ENCODE measurements at regions not wholly inside any gene's neighbourhood (a gene's known extent, or its start where the extent isn't known, plus 50 kb on each side); places are given as distances from the start of the nearest gene placed in this dataset.

DNA sequence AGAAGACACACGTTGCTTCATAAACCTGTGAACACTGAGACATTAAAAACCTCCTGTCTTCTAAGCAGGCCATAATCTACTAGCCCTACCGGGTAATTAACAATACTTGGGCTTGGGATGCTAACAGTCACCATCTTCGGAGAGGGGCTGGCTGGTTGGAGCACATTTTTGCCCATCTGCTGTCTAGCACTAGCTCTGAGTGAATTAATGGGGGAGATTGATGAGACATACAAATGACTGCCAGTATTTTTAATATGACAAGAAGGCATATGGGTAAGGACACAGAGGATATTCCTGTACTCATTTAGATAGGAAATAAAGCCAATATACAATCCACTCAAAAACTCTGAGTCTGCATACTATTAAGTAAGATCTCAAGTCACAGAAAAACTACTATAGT lies 651.6 kb upstream of the SOX11 start:
- Histone ChIP-seq H3K36me3 (ENCODE audit: insufficient read depth, low read length) (no peaks in the 10 kb centered on the region), H2AFZ (ENCODE audit: low read length) (no peak overlapping the region), H3K27me3 (ENCODE audit: insufficient read depth, low read length) (no peaks in the 10 kb centered on the region), H3K4me3 (ENCODE audit: insufficient read depth, low read length) (no peak overlapping the region), H3K9me3 (ENCODE audit: low read depth, low read length) (peaks cover 3% of the 10 kb centered on the region), H3K4me1 (ENCODE audit: insufficient read depth, low read length) (no peaks in the 10 kb centered on the region), H3K27ac (ENCODE audit: low read depth, low read length) (no peak overlapping the region), H3K79me2 (ENCODE audit: insufficient read depth, low read length) (no peaks in the 10 kb centered on the region), H3K4me2 (ENCODE audit: insufficient read depth, low read length) (no peak overlapping the region), H4K20me1 (ENCODE audit: insufficient read depth, low read length) (no peaks in the 10 kb centered on the region)
- no peak for DNase-seq (ENCODE audit: insufficient read length, low spot score, missing footprints)
- no peak for TF ChIP-seq CTCF (IDR thresholded peaks at IDR 0.05; ENCODE audit: extremely low read depth, low read depth, low read length)

- DNase-seq (ENCODE audit: insufficient read length, low spot score, missing footprints), result no peak
- Histone ChIP-seq H4K20me1 (ENCODE audit: insufficient read depth, low read length) (no peaks in the 10 kb centered on the region), H3K27me3 (ENCODE audit: insufficient read depth, low read length) (no peaks in the 10 kb centered on the region), H3K9me3 (ENCODE audit: low read depth, low read length) (peaks cover 3% of the 10 kb centered on the region), H2AFZ (ENCODE audit: low read length) (no peak overlapping the region), H3K79me2 (ENCODE audit: insufficient read depth, low read length) (no peaks in the 10 kb centered on the region), H3K4me2 (ENCODE audit: insufficient read depth, low read length) (no peak overlapping the region), H3K27ac (ENCODE audit: low read depth, low read length) (no peak overlapping the region), H3K4me1 (ENCODE audit: insufficient read depth, low read length) (no peaks in the 10 kb centered on the region), H3K36me3 (ENCODE audit: insufficient read depth, low read length) (no peaks in the 10 kb centered on the region), H3K4me3 (ENCODE audit: insufficient read depth, low read length) (no peak overlapping the region)
- TF ChIP-seq CTCF (IDR thresholded peaks at IDR 0.05; ENCODE audit: extremely low read depth, low read depth, low read length), result no peak
These were observed 650.7 kb upstream of the SOX11 start for GRCh38 chr2:5041501-5041900.

DNA sequence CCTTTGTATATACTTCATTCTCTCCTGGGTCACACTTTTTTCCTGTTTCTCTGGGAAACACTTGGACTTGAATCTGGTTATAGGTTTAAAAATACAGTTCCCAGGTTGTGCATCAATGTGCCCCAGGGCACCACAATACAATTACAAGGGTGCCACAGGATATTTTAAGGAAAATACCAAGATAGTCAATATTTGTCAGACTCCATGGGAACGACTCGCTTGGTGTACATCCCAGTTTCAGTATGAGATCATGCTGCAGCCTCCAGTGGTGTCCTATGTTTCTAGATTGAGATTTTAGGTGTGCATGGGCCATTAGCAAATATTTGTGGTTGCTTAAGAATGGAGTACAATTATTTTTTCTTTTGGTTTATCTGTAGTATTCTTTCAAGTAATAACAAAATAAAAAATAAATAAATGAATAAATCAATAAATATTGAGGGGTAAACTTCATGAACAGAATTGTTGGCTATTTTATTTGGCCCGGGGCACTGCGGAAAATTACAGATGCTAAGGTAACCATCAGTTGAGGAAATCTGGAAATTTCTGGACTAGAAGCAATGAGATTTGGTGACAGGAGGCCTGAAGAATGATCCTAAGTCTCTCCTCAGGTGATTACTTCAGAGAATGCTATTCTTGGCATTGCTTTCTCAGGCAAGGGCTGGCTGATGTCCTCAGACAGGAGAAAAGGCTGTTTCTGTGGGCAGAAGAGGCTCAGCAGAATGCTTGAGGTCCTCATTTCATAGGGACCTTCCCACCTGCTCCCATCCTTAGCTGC lies 649.3 kb upstream of the SOX11 start:
- Histone ChIP-seq H3K4me1 (ENCODE audit: insufficient read depth, low read length) (no peaks in the 10 kb centered on the region), H3K27me3 (ENCODE audit: insufficient read depth, low read length) (no peaks in the 10 kb centered on the region), H3K4me2 (ENCODE audit: insufficient read depth, low read length) (no peak overlapping the region)

More for the DNA sequence above, 649.3 kb upstream of the SOX11 start:
- H3K79me2 ChIP-seq (ENCODE audit: insufficient read depth, low read length), result no peaks in the 10 kb centered on the region
- H3K36me3 ChIP-seq (ENCODE audit: insufficient read depth, low read length), result no peaks in the 10 kb centered on the region
- H3K9me3 ChIP-seq (ENCODE audit: low read depth, low read length), result no peaks in the 10 kb centered on the region
- H4K20me1 ChIP-seq (ENCODE audit: insufficient read depth, low read length), result no peaks in the 10 kb centered on the region
- H2AFZ ChIP-seq (ENCODE audit: low read length), result no peak overlapping the region
- no peak for DNase-seq (ENCODE audit: insufficient read length, low spot score, missing footprints)
- TF ChIP-seq CTCF (IDR thresholded peaks at IDR 0.05; ENCODE audit: extremely low read depth, low read depth, low read length), result no peak
- no peak overlapping the region for H3K27ac ChIP-seq (ENCODE audit: low read depth, low read length)
- no peak overlapping the region for H3K4me3 ChIP-seq (ENCODE audit: insufficient read depth, low read length)
